SK-N-MC (cell line): ENCODE measurements at regions not wholly inside any gene's neighbourhood (a gene's known extent, or its start where the extent isn't known, plus 50 kb on each side); places are given as distances from the start of the nearest gene placed in this dataset.
"Not testable (repeated sequence)": the region's sequence is repeated elsewhere in the genome, so short reads cannot be mapped to it uniquely, and the experiment has no call there.

Source experiments
- DNase-seq: peaks from one replicate; pipeline ENCODE4 v3.0.0-alpha.2; 2011; ENCODE audit warnings: low read depth, low spot score
- H3K27ac ChIP-seq: fragments of 200-600 bp; sonication (generic); 2 replicates; pipeline ENCODE4 v1.5.1; 2016; ENCODE audit warnings: mixed run types
- H3K36me3 ChIP-seq: fragments of 200-600 bp; sonication (generic); 2 replicates; pipeline ENCODE4 v1.6.1; 2017; ENCODE audit warnings: antibody characterized with exemption, low read length, mixed read lengths; ENCODE audit not compliant: insufficient read depth
- H3K4me3 ChIP-seq: fragments of 200-600 bp; sonication (generic); 2 replicates; pipeline ENCODE4 v1.5.1; 2016
- H3K9ac ChIP-seq: fragments of 200-600 bp; sonication (generic); 2 replicates; pipeline ENCODE4 v1.8.0; 2017; ENCODE audit warnings: mixed run types, mixed read lengths; ENCODE audit not compliant: insufficient read length
- H3K9me3 ChIP-seq: fragments of 200-600 bp; sonication (generic); 2 replicates; pipeline ENCODE4 v1.6.1; 2017; ENCODE audit warnings: low read depth, mild to moderate bottlenecking, antibody characterized with exemption, low read length, moderate library complexity, mixed read lengths
- EZH2 ChIP-seq: fragments of 200-600 bp; sonication (generic); IDR thresholded peaks from one replicate; pipeline ENCODE4 v1.6.1; 2017; ENCODE audit warnings: antibody characterized with exemption
- FOXP2 ChIP-seq: optimal IDR thresholded peaks from 2 replicates; pipeline ENCODE3; 2011; ENCODE audit warnings: mild to moderate bottlenecking, moderate library complexity; ENCODE audit not compliant: insufficient read depth; ENCODE audit errors: extremely low read length, control extremely low read depth
- POLR2AphosphoS5 ChIP-seq: IDR thresholded peaks from 2 replicates; pipeline ENCODE4 v1.6.1; 2012; ENCODE audit warnings: mild to moderate bottlenecking, low read depth, low read length, borderline replicate concordance

DNA sequence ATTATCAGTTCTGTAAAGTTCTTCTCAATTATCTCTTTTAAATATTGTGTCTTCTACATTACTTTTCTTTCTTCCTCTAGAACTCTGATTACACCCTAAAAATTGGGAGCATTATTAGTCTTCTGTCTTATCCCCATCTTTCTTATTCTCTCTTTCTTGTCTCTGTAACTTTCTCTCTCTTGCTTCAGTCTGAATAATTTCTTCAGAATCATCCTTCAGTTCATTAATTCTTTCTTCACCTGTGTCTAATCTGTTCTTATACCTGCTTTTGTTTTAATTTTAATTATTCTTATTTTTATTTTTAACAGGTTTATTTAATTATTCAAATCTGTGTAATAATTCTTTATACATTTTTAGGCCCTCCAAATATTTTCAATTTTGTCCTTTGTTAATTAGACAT, 114.3 kb downstream of the GATA3 start:
- Histone ChIP-seq H3K27ac (no peak overlapping the region), H3K9ac (no peak overlapping the region), H3K36me3 (no peaks in the 10 kb centered on the region), H3K4me3 (no peak overlapping the region), H3K9me3 (no peaks in the 10 kb centered on the region)
- TF ChIP-seq FOXP2 (no peak), EZH2 (no peak), POLR2AphosphoS5 (no peak)
- no peak for DNase-seq

DNA sequence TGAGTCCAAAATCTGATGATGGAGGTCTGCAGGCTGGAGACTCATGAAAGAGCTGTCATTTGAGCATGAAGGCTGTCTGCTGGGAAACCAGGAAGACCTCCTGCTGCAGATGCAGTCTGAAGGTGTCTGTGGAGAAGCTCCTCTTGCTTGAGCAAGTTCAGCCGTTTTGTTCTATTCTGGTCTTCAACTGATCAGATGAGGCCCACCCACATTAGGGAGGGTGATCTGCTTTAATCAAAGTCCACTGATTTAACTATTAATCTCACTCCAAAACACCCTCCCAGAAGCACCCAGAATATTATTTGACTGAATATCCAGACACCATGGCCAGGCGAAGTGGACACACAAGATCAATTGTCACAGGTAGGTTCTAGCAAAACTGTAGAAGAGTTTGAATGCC, 116.5 kb downstream of the GATA3 start:
- H3K9me3 ChIP-seq = no peaks in the 10 kb centered on the region
- DNase-seq = no peak
- H3K27ac ChIP-seq = no peak overlapping the region
- H3K36me3 ChIP-seq = no peaks in the 10 kb centered on the region
- no peak overlapping the region for H3K4me3 ChIP-seq
- TF ChIP-seq FOXP2 (no peak), EZH2 (no peak), POLR2AphosphoS5 (no peak)
- no peak overlapping the region for H3K9ac ChIP-seq

DNA sequence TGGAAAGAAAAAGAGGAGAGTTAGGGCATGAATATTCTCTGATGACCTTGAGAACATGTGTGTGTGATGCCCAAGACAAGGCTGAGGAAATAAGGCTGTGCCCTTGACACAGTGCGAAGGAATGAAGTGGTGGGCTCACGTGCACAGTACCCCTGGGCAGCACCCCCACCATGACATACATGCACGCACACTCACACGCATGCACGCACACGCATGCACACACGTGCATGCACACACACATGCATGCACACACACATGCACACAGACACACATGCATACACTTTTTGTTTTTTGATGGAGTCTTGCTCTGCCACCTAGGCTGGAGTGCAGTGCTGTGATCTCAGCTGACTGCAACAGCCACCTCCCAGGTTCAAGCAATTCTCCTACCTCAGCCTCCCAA, 118.1 kb downstream of the GATA3 start:
- TF ChIP-seq EZH2 = no peak
- TF ChIP-seq FOXP2 = no peak
- no peak for TF ChIP-seq POLR2AphosphoS5
- Histone ChIP-seq H3K27ac (no peak overlapping the region), H3K9ac (no peak overlapping the region), H3K36me3 (no peaks in the 10 kb centered on the region), H3K9me3 (no peaks in the 10 kb centered on the region), H3K4me3 (no peak overlapping the region)
- no peak for DNase-seq

DNA sequence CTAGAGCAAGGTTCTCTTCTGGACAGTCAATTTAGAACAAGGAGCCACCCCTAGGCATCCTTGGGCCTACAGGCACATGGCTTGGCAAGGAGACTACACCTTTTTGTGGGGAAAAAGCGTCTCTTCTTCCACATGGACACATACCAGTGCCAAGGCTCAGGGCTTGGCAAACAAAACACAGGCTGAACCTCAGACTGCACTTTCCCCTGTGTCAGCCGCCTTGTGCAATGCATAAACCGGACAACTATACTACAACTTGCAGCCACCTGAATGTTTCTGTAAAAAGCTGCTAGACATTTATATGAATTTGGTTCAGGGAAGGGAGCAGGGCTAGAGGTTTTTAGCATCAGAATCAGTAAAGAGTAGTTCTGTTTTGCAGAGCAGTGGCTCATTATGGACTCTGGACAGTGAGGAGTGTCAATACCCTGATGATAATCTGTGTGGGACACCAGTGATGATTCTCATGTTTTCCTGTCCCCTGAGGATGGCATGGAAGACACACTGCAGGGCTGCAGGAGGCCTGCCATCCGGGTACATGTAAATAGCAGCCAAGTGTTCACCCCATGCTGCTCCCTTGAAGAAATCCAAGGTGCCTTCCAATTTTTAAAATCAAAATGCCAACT, 118.9 kb downstream of the GATA3 start:
- no peak for DNase-seq
- Histone ChIP-seq H3K4me3 (no peak overlapping the region), H3K27ac (no peak overlapping the region), H3K36me3 (no peaks in the 10 kb centered on the region), H3K9ac (no peak overlapping the region), H3K9me3 (no peaks in the 10 kb centered on the region)
- TF ChIP-seq FOXP2 = no peak
- no peak for TF ChIP-seq POLR2AphosphoS5
- no peak for TF ChIP-seq EZH2

DNA sequence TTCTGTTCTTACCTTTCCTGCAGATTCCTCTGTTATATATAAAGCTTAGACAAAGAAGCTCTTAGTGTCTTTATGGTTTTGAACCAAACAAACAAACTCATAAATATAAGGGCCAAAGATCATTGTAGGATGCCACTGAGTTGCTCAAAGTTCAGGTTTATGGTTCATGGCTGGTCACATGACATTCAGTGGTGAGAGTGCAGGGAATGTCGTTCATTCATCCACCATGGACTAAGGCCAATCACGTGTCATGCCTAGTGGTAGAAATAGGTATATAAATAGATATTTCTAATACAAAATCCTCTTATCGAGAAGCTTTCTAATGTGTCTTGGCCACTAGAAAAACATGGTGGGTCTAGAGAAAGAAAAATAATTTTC, 119.4 kb downstream of the GATA3 start:
- H3K9me3 ChIP-seq = no peaks in the 10 kb centered on the region

DNA sequence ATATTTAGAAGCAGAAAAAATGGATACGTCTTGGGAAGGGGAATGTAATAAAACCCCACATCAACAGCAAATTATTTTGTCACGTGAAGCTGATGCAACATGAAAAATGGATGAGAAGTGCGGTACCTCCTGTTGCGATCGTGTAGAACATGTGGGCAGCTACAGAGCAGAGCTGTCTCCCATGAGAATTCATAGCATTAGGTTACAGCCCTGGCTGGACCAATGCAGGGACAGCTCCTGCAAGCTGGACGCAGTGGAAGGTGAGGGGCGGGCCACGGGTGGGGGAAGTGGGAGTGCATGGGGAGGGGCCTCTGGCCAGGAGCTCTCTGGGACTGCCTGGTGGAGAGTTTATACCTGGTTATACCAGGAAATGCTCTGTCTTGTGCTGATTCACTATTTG, 120.3 kb downstream of the GATA3 start:
- no peaks in the 10 kb centered on the region for H3K36me3 ChIP-seq
- TF ChIP-seq POLR2AphosphoS5 (no peak), FOXP2 (no peak), EZH2 (no peak)
- DNase-seq = no peak
- H3K27ac ChIP-seq = no peak overlapping the region
- H3K4me3 ChIP-seq = no peak overlapping the region
- no peaks in the 10 kb centered on the region for H3K9me3 ChIP-seq
- no peak overlapping the region for H3K9ac ChIP-seq

More for the DNA sequence above, 119.4 kb downstream of the GATA3 start:
- no peak overlapping the region for H3K4me3 ChIP-seq
- no peaks in the 10 kb centered on the region for H3K36me3 ChIP-seq
- no peak for DNase-seq
- TF ChIP-seq POLR2AphosphoS5 (no peak), EZH2 (no peak), FOXP2 (no peak)
- no peak overlapping the region for H3K9ac ChIP-seq
- no peak overlapping the region for H3K27ac ChIP-seq

DNA sequence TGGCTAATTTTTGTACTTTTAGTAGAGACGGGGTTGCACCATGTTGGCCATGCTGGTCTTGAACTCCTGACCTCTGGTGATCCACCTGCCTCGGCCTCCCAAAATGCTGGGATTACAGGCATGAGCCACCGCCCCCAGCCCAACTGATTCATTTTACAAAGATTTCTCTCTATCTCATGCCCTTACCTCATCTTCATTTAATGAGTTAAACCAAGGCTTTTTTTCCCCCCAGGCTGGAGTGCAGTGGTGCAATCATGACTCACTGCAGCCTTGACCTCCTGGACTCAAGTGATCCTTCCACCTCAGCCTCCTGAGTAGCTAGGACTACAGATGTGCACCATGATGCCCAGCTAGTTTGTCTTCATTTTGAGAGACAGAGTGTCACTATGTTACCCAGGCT, 123.0 kb downstream of the GATA3 start:
- not testable (repeated sequence) for H3K9ac ChIP-seq, H3K4me3 ChIP-seq, H3K27ac ChIP-seq, DNase-seq, H3K9me3 ChIP-seq, H3K36me3 ChIP-seq

DNA sequence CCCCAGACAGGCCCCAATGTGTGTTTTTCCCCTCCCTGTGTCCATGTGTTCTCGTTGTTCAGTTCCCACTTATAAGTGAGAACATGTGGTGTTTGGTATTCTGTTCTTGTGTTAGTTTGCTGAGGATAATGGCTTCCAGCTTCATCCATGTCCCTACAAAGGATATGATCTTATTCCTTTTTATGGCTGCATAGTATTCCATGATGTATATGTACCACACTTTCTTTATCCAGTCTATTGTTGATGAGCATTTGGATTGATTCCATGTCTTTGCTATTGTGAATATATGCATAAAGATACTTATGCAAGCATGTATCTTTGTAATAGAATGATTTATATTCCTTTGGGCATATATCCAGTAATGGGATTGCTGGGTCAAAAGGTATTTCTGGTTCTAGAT, 125.3 kb downstream of the GATA3 start:
- H3K27ac ChIP-seq, H3K36me3 ChIP-seq, H3K4me3 ChIP-seq, H3K9ac ChIP-seq, DNase-seq, H3K9me3 ChIP-seq: not testable (repeated sequence)

DNA sequence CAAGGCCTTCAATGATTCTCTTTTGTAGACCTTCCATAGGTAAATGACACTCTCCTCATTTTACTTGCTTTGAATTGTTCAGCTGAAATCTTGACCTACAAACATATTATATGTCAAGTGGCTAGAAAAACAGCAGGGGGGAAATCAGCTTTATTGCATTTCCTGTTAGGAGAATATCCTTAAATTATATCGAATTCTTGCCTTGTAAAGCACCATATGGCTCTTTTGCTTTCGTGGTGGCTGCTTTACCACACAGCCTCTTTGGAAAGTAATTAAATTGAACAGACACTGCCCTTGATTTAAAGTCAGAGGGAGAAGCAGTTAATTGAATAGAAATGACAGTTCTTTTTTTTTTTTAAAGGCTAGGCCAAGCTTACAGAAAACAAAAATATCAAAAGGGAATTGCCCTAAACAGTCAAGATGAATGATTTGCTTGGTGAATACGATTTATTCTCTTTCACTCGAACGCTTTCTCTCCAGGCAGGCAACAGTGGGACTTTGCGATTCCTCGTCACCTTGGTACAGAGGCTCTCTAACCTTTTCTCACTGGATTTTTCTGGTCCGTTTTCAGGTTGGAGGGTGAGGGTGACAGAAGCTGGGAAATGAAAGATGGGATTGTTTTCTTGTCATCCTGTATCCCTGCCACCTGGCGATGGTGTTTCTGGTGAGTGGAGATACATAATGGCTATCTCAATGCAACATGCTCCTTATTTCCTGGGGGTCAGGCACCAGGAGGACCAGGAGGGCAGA, 126.0 kb downstream of the GATA3 start:
- DNase-seq = no peak
- H3K4me3 ChIP-seq = no peak overlapping the region
- H3K9ac ChIP-seq = no peak overlapping the region
- no peaks in the 10 kb centered on the region for H3K36me3 ChIP-seq
- no peaks in the 10 kb centered on the region for H3K9me3 ChIP-seq
- H3K27ac ChIP-seq = no peak overlapping the region
- TF ChIP-seq EZH2 = no peak
- TF ChIP-seq FOXP2 = no peak
